ENCODE measurements at regions not wholly inside any gene's neighbourhood (a gene's known extent, or its start where the extent isn't known, plus 50 kb on each side); places are given as distances from the start of the nearest gene placed in this dataset.

DNA sequence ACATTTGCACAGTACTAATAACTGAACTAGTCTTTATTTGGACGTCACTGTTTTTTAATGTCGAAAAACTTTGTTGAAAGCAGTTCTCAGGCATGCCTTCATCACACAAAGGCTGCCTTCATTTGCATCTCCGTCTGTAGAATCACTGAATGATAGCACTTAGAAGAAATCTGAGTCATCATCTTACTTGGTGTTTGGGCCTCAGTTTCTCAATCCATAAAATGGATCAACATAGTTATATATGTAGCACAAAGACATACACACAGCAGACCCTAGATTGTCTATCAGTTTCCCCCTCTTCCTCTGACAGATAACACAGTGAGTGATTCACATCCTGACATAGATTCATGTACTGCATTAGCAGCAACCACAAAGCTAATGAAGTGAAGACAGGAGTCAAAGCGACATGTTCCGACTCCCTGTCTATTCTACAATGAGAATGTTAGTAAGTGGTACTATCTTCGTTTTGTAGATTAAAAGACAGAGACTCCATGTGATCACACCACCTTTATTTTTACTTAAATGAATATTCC lies 80.4 kb upstream of the PDE10A start:
- H3K27ac ChIP-seq (replicated peaks): no peak overlapping the region
- no peaks in the 10 kb centered on the region for H3K27me3 ChIP-seq (ENCODE audit: insufficient read depth, poor library complexity, severe bottlenecking)
- H3K4me3 ChIP-seq (replicated peaks; ENCODE audit: insufficient read depth, low read length): no peak overlapping the region
- DNase-seq (ENCODE audit: low read depth in 1 of 2, low spot score in 1 of 2): no peak
- TF ChIP-seq GABPA (IDR thresholded peaks at IDR 0.05; ENCODE audit: low read depth) (no peak), SPI1 (IDR thresholded peaks at IDR 0.05; ENCODE audit: borderline replicate concordance, low read depth) (no peak), POLR2AphosphoS5 (IDR thresholded peaks at IDR 0.05; ENCODE audit: low read depth) (no peak)
- TF ChIP-seq, protein P1, sequence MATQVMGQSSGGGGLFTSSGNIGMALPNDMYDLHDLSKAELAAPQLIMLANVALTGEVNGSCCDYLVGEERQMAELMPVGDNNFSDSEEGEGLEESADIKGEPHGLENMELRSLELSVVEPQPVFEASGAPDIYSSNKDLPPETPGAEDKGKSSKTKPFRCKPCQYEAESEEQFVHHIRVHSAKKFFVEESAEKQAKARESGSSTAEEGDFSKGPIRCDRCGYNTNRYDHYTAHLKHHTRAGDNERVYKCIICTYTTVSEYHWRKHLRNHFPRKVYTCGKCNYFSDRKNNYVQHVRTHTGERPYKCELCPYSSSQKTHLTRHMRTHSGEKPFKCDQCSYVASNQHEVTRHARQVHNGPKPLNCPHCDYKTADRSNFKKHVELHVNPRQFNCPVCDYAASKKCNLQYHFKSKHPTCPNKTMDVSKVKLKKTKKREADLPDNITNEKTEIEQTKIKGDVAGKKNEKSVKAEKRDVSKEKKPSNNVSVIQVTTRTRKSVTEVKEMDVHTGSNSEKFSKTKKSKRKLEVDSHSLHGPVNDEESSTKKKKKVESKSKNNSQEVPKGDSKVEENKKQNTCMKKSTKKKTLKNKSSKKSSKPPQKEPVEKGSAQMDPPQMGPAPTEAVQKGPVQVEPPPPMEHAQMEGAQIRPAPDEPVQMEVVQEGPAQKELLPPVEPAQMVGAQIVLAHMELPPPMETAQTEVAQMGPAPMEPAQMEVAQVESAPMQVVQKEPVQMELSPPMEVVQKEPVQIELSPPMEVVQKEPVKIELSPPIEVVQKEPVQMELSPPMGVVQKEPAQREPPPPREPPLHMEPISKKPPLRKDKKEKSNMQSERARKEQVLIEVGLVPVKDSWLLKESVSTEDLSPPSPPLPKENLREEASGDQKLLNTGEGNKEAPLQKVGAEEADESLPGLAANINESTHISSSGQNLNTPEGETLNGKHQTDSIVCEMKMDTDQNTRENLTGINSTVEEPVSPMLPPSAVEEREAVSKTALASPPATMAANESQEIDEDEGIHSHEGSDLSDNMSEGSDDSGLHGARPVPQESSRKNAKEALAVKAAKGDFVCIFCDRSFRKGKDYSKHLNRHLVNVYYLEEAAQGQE (IDR thresholded peaks at IDR 0.05; ENCODE audit: insufficient replicate concordance, low read depth): no peak
- TF ChIP-seq, protein P2, sequence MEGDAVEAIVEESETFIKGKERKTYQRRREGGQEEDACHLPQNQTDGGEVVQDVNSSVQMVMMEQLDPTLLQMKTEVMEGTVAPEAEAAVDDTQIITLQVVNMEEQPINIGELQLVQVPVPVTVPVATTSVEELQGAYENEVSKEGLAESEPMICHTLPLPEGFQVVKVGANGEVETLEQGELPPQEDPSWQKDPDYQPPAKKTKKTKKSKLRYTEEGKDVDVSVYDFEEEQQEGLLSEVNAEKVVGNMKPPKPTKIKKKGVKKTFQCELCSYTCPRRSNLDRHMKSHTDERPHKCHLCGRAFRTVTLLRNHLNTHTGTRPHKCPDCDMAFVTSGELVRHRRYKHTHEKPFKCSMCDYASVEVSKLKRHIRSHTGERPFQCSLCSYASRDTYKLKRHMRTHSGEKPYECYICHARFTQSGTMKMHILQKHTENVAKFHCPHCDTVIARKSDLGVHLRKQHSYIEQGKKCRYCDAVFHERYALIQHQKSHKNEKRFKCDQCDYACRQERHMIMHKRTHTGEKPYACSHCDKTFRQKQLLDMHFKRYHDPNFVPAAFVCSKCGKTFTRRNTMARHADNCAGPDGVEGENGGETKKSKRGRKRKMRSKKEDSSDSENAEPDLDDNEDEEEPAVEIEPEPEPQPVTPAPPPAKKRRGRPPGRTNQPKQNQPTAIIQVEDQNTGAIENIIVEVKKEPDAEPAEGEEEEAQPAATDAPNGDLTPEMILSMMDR (IDR thresholded peaks at IDR 0.05; ENCODE audit: insufficient read depth, low read length): no peak

DNA sequence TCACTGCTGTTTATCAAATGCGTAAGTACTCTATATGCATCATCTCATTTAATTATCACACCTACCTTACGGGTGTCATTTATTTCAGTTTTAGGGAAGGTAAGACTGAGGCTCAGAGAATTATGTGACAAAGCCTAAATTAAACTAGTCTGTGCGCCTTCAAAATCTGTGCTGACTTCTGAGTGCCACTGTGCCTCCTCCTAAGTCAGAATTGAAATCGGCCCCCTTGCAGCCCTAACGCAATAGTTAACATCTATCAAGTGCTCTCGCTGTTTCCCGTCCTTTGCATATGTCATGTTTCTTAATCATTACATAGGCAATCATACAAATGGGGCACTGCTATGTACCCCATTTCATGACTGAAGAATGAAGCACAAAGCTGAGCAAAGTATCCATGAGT lies 79.0 kb upstream of the PDE10A start:
- no peak for DNase-seq (ENCODE audit: low read depth in 1 of 2, low spot score in 1 of 2)
- TF ChIP-seq SPI1 (IDR thresholded peaks at IDR 0.05; ENCODE audit: borderline replicate concordance, low read depth): no peak
- no peak for TF ChIP-seq GABPA (IDR thresholded peaks at IDR 0.05; ENCODE audit: low read depth)
- TF ChIP-seq, protein P1 (IDR thresholded peaks at IDR 0.05; ENCODE audit: insufficient replicate concordance, low read depth): no peak
- TF ChIP-seq, protein P2 (IDR thresholded peaks at IDR 0.05; ENCODE audit: insufficient read depth, low read length): no peak
- TF ChIP-seq POLR2AphosphoS5 (IDR thresholded peaks at IDR 0.05; ENCODE audit: low read depth): no peak
- Histone ChIP-seq H3K27ac (replicated peaks) (no peak overlapping the region), H3K4me3 (replicated peaks; ENCODE audit: insufficient read depth, low read length) (no peak overlapping the region), H3K27me3 (ENCODE audit: insufficient read depth, poor library complexity, severe bottlenecking) (no peaks in the 10 kb centered on the region)

DNA sequence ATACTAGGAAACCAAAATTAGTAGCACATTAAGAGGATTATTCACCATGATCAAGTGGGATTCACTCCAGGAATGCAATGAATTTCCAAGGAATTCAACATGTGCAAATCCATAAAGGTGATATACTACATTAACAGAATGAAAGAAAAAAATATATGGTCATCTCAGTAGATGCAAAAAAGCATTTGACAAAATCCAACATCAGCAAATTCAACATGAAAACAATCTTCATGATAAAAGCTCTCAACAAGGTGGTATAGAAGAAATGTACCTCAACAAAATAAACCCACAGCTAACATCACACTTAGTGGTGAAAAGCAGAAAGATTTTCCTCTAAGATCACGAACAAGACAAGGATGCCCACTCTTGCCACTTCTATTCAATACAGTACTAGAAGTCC lies 74.4 kb upstream of the PDE10A start:
- Histone ChIP-seq H3K4me3 (replicated peaks; ENCODE audit: insufficient read depth, low read length) (no peak overlapping the region), H3K27me3 (ENCODE audit: insufficient read depth, poor library complexity, severe bottlenecking) (no peaks in the 10 kb centered on the region), H3K27ac (replicated peaks) (no peak overlapping the region)
- no peak for TF ChIP-seq SPI1 (IDR thresholded peaks at IDR 0.05; ENCODE audit: borderline replicate concordance, low read depth)
- TF ChIP-seq GABPA (IDR thresholded peaks at IDR 0.05; ENCODE audit: low read depth): no peak
- TF ChIP-seq, protein P2 (IDR thresholded peaks at IDR 0.05; ENCODE audit: insufficient read depth, low read length): no peak
- TF ChIP-seq, protein P1 (IDR thresholded peaks at IDR 0.05; ENCODE audit: insufficient replicate concordance, low read depth): no peak
- no peak for TF ChIP-seq POLR2AphosphoS5 (IDR thresholded peaks at IDR 0.05; ENCODE audit: low read depth)
- DNase-seq (ENCODE audit: low read depth in 1 of 2, low spot score in 1 of 2): no peak

Measured in HL-60 (cell line).